SK-N-SH (cell line): ENCODE measurements at regions not wholly inside any gene's neighbourhood (a gene's known extent, or its start where the extent isn't known, plus 50 kb on each side); places are given as distances from the start of the nearest gene placed in this dataset.

Source experiments
- CTCF ChIA-PET: fragments of 300-600, 350-600 bp; formaldehyde crosslinking; extraction: SDS; loops from one replicate; lab custom pipeline; 2021; lab: Yijun Ruan, JAX
- POLR2A ChIA-PET: fragments of 350-600 bp; sonication (Branson Sonifier 250); formaldehyde crosslinking; extraction: SDS; loops from one replicate; lab custom pipeline; 2020; ENCODE audit warnings: antibody characterized with exemption, inconsistent platforms; lab: Yijun Ruan, JAX
- DNase-seq: peaks from one replicate; pipeline ENCODE4 v3.0.0; 2012
- H2AFZ ChIP-seq: fragments of 200-600 bp; sonication (generic); 2 replicates; pipeline ENCODE4 v1.8.1; 2016; ENCODE audit warnings: antibody characterized with exemption, mild to moderate bottlenecking, low read depth
- H3F3A ChIP-seq: fragments of 200-600 bp; sonication (generic); replicated peaks from 2 replicates; pipeline ENCODE3; 2016; ENCODE audit warnings: antibody characterized with exemption, mild to moderate bottlenecking; ENCODE audit not compliant: insufficient read depth
- H3K27ac ChIP-seq, 2 experiments: fragments of 200-500 bp in 1 of 2; fragments of 200-600 bp in 1 of 2; sonication (Bioruptor generic) in 1 of 2; sonication (generic), shearing (Covaris generic) in 1 of 2; 2 replicates each; pipeline versions ENCODE4 v1.5.1 to v1.6.1; 2014 to 2016; ENCODE audit warnings: low read depth in 2 of 2, inconsistent platforms in 1 of 2, low read length in 1 of 2, mild to moderate bottlenecking in 1 of 2, mixed read lengths in 1 of 2
- H3K27me3 ChIP-seq: fragments of 200-600 bp; sonication (generic), shearing (Covaris generic); 2 replicates; pipeline ENCODE4 v1.6.1; 2016; ENCODE audit warnings: mixed run types; ENCODE audit not compliant: insufficient read depth
- H3K36me3 ChIP-seq, 2 experiments: fragments of 200-500 bp in 1 of 2; fragments of 200-600 bp in 1 of 2; sonication (Bioruptor generic) in 1 of 2; sonication (generic) in 1 of 2; replicated peaks in 1 of 2; 2 replicates each; pipeline versions ENCODE3 to v1.5.1; 2014 to 2016; ENCODE audit warnings: low read length in 1 of 2, mild to moderate bottlenecking in 1 of 2; ENCODE audit not compliant: insufficient read depth in 2 of 2, control insufficient read depth in 1 of 2
- H3K4me1 ChIP-seq, 2 experiments: fragments of 200-500 bp in 1 of 2; fragments of 200-600 bp in 1 of 2; sonication (Bioruptor generic) in 1 of 2; sonication (generic), shearing (Covaris generic) in 1 of 2; 2 replicates each; pipeline versions ENCODE4 v1.5.1 to v1.6.1; 2014 to 2016; ENCODE audit warnings: low read depth in 1 of 2, low read length in 1 of 2, mixed run types in 1 of 2; ENCODE audit not compliant: insufficient read depth in 2 of 2, control insufficient read depth in 1 of 2
- H3K4me2 ChIP-seq: fragments of 200-600 bp; sonication (generic), shearing (Covaris generic); 2 replicates; pipeline ENCODE4 v1.6.1; 2017; ENCODE audit warnings: mixed run types
- H3K4me3 ChIP-seq, 2 experiments: fragments of 200-500 bp in 1 of 2; fragments of 200-600 bp in 1 of 2; sonication (Bioruptor generic) in 1 of 2; sonication (generic), shearing (Covaris generic) in 1 of 2; 2 replicates each; pipeline versions ENCODE4 v1.5.1 to v1.8.1; 2014 to 2016; ENCODE audit warnings: low read depth in 2 of 2, inconsistent platforms in 1 of 2, low read length in 1 of 2, mild to moderate bottlenecking in 1 of 2, mixed read lengths in 1 of 2, moderate library complexity in 1 of 2
- H3K79me2 ChIP-seq: fragments of 200-600 bp; sonication (generic); 2 replicates; pipeline ENCODE4 v1.8.1; 2017; ENCODE audit warnings: mild to moderate bottlenecking; ENCODE audit not compliant: insufficient read depth
- H3K9ac ChIP-seq: fragments of 200-600 bp; sonication (generic); 2 replicates; pipeline ENCODE4 v1.6.1; 2017; ENCODE audit warnings: mixed run types
- H3K9me2 ChIP-seq: fragments of 200-600 bp; sonication (generic); 2 replicates; pipeline ENCODE4 v1.6.1; 2017; ENCODE audit warnings: mixed run types
- H3K9me3 ChIP-seq: fragments of 200-600 bp; sonication (generic); 2 replicates; pipeline ENCODE4 v1.6.1; 2017; ENCODE audit warnings: mixed run types, mild to moderate bottlenecking, moderate library complexity
- H4K20me1 ChIP-seq: fragments of 200-600 bp; sonication (generic); 2 replicates; pipeline ENCODE4 v1.6.1; 2017; ENCODE audit warnings: mild to moderate bottlenecking, mixed run types; ENCODE audit not compliant: insufficient read depth
- CHD2 ChIP-seq: fragments of 150-350 bp; IDR thresholded peaks from 2 replicates; pipeline ENCODE4 v1.6.1; 2018; ENCODE audit warnings: low read length; ENCODE audit not compliant: partially characterized antibody
- FOXJ3 ChIP-seq: sonication (generic); formaldehyde crosslinking; IDR thresholded peaks from 2 replicates; pipeline ENCODE4 v1.5.1; 2020; ENCODE audit warnings: mild to moderate bottlenecking, missing genetic modification reagents
- FOXM1 ChIP-seq: IDR thresholded peaks from 2 replicates; pipeline ENCODE4 v1.4.0; 2012; ENCODE audit warnings: low read depth, mild to moderate bottlenecking
- GABPA ChIP-seq: IDR thresholded peaks from 2 replicates; pipeline ENCODE4 v1.4.0; 2012; ENCODE audit warnings: low read depth, mild to moderate bottlenecking
- GATA2 ChIP-seq: sonication (generic); formaldehyde crosslinking; IDR thresholded peaks from 2 replicates; pipeline ENCODE4 v1.5.0; 2020; ENCODE audit warnings: mild to moderate bottlenecking, missing genetic modification reagents
- MEF2A ChIP-seq: IDR thresholded peaks from 2 replicates; pipeline ENCODE4 v1.4.0; 2012; ENCODE audit warnings: low read depth, borderline replicate concordance
- MXI1 ChIP-seq: IDR thresholded peaks from 2 replicates; pipeline ENCODE4 v1.6.1; 2012; ENCODE audit warnings: mild to moderate bottlenecking, low read depth, low read length, improper control_type of control experiment
- POLR2AphosphoS5 ChIP-seq: IDR thresholded peaks from 2 replicates; pipeline ENCODE4 v1.6.1; 2012; ENCODE audit warnings: low read depth, low read length
- RCOR1 ChIP-seq: fragments of 150-350 bp; IDR thresholded peaks from 2 replicates; pipeline ENCODE4 v1.6.1; 2017; ENCODE audit warnings: antibody characterized with exemption, low read length
- RFX5 ChIP-seq: IDR thresholded peaks from 2 replicates; pipeline ENCODE4 v1.6.1; 2012; ENCODE audit warnings: mild to moderate bottlenecking, improper control_type of control experiment, low read length
- RXRA ChIP-seq: IDR thresholded peaks from 2 replicates; pipeline ENCODE4 v1.4.0; 2012; ENCODE audit warnings: low read depth, mild to moderate bottlenecking, borderline replicate concordance
- SIN3A ChIP-seq: IDR thresholded peaks from 2 replicates; pipeline ENCODE4 v1.6.1; 2012; ENCODE audit warnings: low read depth, mild to moderate bottlenecking, low read length, moderate library complexity, borderline replicate concordance
- SMC3 ChIP-seq: IDR thresholded peaks from 2 replicates; pipeline ENCODE4 v1.6.1; 2012; ENCODE audit warnings: low read depth, low read length, improper control_type of control experiment
- TCF12 ChIP-seq: IDR thresholded peaks from 2 replicates; pipeline ENCODE4 v1.4.0; 2012
- TEAD4 ChIP-seq: IDR thresholded peaks from 2 replicates; pipeline ENCODE4 v1.4.0; 2012; ENCODE audit warnings: mild to moderate bottlenecking, borderline replicate concordance; ENCODE audit not compliant: insufficient read depth
- WGBS: methylation state at CpG from one replicate; pipeline ENCODE4 v1.1.6; 2017; ENCODE audit warnings: low lambda C conversion rate; 5-methylcytosine and 5-hydroxymethylcytosine counted together
- TF ChIP-seq, protein P1 (sequence below): IDR thresholded peaks from 2 replicates; pipeline ENCODE4; 2012
- TF ChIP-seq, protein P2 (sequence below): IDR thresholded peaks from 2 replicates; pipeline ENCODE4 v1.4.0; 2012; ENCODE audit warnings: low read depth, borderline replicate concordance
- TF ChIP-seq, protein P3 (sequence below): IDR thresholded peaks from 2 replicates; pipeline ENCODE4 v1.4.0; 2012; ENCODE audit warnings: low read depth, borderline replicate concordance
- TF ChIP-seq, protein P4 (sequence below): fragments of 200-600 bp; sonication (generic); IDR thresholded peaks from 2 replicates; pipeline ENCODE4 v1.6.1; 2017; ENCODE audit warnings: antibody characterized with exemption, mild to moderate bottlenecking, moderate library complexity
- TF ChIP-seq, protein P5 (sequence below): fragments of 150-350 bp; IDR thresholded peaks from 2 replicates; pipeline ENCODE4 v1.6.1; 2016; ENCODE audit warnings: mild to moderate bottlenecking, low read depth, low read length

DNA sequence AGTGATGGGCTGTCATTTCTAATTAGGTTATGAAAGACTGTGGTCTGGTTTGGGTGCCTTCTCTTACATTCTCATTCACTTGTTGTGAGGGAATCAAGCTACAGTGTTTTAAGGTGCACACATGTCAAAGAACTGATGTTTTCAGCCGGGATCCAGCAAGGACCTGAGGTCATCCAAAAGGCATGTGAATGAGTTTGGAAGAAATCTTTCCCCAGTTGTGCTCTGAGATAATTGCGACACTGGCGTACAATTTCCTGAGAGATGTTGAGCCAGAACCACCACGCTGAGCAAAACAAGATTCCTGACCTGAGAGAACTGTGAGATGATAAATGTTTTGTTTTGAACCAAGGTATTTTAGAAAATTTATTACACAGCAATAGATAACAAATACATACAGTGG is 295.3 kb upstream of the SLITRK3 start:
- ChIA-PET CTCF (no interaction called here), POLR2A (no interaction called here)
- no peak overlapping the region for H2AFZ ChIP-seq
- H3K4me2 ChIP-seq: no peak overlapping the region
- DNase-seq: no peak
- no peaks in the 10 kb centered on the region for H3K9me3 ChIP-seq
- H3K4me1 ChIP-seq: no peaks in the 10 kb centered on the region
- no peaks in the 10 kb centered on the region for H3K27me3 ChIP-seq
- TF ChIP-seq GATA2 (CRISPR knock-in tag): no peak
- TF ChIP-seq CHD2: no peak
- no peak for TF ChIP-seq TCF12
- TF ChIP-seq SIN3A: no peak
- TF ChIP-seq MEF2A: no peak
- TF ChIP-seq RCOR1: no peak
- TF ChIP-seq, protein P1, sequence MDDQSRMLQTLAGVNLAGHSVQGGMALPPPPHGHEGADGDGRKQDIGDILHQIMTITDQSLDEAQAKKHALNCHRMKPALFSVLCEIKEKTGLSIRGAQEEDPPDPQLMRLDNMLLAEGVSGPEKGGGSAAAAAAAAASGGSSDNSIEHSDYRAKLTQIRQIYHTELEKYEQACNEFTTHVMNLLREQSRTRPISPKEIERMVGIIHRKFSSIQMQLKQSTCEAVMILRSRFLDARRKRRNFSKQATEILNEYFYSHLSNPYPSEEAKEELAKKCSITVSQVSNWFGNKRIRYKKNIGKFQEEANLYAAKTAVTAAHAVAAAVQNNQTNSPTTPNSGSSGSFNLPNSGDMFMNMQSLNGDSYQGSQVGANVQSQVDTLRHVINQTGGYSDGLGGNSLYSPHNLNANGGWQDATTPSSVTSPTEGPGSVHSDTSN: no peak
- TF ChIP-seq SMC3: no peak
- TF ChIP-seq FOXJ3 (CRISPR knock-in tag): no peak
- TF ChIP-seq MXI1: no peak
- no peak for TF ChIP-seq GABPA
- TF ChIP-seq, protein P2, sequence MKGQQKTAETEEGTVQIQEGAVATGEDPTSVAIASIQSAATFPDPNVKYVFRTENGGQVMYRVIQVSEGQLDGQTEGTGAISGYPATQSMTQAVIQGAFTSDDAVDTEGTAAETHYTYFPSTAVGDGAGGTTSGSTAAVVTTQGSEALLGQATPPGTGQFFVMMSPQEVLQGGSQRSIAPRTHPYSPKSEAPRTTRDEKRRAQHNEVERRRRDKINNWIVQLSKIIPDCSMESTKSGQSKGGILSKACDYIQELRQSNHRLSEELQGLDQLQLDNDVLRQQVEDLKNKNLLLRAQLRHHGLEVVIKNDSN: no peak
- TF ChIP-seq RXRA: no peak
- TF ChIP-seq FOXM1: no peak
- TF ChIP-seq, protein P3, sequence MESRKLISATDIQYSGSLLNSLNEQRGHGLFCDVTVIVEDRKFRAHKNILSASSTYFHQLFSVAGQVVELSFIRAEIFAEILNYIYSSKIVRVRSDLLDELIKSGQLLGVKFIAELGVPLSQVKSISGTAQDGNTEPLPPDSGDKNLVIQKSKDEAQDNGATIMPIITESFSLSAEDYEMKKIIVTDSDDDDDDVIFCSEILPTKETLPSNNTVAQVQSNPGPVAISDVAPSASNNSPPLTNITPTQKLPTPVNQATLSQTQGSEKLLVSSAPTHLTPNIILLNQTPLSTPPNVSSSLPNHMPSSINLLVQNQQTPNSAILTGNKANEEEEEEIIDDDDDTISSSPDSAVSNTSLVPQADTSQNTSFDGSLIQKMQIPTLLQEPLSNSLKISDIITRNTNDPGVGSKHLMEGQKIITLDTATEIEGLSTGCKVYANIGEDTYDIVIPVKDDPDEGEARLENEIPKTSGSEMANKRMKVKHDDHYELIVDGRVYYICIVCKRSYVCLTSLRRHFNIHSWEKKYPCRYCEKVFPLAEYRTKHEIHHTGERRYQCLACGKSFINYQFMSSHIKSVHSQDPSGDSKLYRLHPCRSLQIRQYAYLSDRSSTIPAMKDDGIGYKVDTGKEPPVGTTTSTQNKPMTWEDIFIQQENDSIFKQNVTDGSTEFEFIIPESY: no peak
- TF ChIP-seq TEAD4: no peak
- TF ChIP-seq RFX5: no peak
- TF ChIP-seq, protein P4, sequence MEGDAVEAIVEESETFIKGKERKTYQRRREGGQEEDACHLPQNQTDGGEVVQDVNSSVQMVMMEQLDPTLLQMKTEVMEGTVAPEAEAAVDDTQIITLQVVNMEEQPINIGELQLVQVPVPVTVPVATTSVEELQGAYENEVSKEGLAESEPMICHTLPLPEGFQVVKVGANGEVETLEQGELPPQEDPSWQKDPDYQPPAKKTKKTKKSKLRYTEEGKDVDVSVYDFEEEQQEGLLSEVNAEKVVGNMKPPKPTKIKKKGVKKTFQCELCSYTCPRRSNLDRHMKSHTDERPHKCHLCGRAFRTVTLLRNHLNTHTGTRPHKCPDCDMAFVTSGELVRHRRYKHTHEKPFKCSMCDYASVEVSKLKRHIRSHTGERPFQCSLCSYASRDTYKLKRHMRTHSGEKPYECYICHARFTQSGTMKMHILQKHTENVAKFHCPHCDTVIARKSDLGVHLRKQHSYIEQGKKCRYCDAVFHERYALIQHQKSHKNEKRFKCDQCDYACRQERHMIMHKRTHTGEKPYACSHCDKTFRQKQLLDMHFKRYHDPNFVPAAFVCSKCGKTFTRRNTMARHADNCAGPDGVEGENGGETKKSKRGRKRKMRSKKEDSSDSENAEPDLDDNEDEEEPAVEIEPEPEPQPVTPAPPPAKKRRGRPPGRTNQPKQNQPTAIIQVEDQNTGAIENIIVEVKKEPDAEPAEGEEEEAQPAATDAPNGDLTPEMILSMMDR: no peak
- TF ChIP-seq, protein P5, sequence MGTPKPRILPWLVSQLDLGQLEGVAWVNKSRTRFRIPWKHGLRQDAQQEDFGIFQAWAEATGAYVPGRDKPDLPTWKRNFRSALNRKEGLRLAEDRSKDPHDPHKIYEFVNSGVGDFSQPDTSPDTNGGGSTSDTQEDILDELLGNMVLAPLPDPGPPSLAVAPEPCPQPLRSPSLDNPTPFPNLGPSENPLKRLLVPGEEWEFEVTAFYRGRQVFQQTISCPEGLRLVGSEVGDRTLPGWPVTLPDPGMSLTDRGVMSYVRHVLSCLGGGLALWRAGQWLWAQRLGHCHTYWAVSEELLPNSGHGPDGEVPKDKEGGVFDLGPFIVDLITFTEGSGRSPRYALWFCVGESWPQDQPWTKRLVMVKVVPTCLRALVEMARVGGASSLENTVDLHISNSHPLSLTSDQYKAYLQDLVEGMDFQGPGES: no peak
- TF ChIP-seq POLR2AphosphoS5: no peak
- H3K36me3 ChIP-seq: no peaks in the 10 kb centered on the region
- H3K4me3 ChIP-seq: no peak overlapping the region
- H3K9me2 ChIP-seq: no peaks in the 10 kb centered on the region
- H3K9ac ChIP-seq: no peak overlapping the region
- 8% methylated on average over 4 of the region's 4 CpGs for WGBS
- no peaks in the 10 kb centered on the region for H3F3A ChIP-seq
- no peaks in the 10 kb centered on the region for H4K20me1 ChIP-seq
- H3K79me2 ChIP-seq: no peaks in the 10 kb centered on the region
- H3K27ac ChIP-seq: no peak overlapping the region
